Osteoblast (primary cell): ENCODE measurements at regions not wholly inside any gene's neighbourhood (a gene's known extent, or its start where the extent isn't known, plus 50 kb on each side); places are given as distances from the start of the nearest gene placed in this dataset.
"Not testable (repeated sequence)": the region's sequence is repeated elsewhere in the genome, so short reads cannot be mapped to it uniquely, and the experiment has no call there.

ENCODE experiments used
- DNase-seq: peaks from one replicate; pipeline ENCODE4 v3.0.0; 2011; ENCODE audit warnings: low spot score, mixed read lengths; ENCODE audit not compliant: insufficient read length; ENCODE audit errors: missing footprints
- H2AFZ ChIP-seq: 2 replicates; pipeline ENCODE4 v1.6.0; 2011; ENCODE audit warnings: mild to moderate bottlenecking, low read length
- H3K27ac ChIP-seq: 2 replicates; pipeline ENCODE4 v1.5.1; 2011; ENCODE audit warnings: mild to moderate bottlenecking, low read depth, low read length, moderate library complexity
- H3K27me3 ChIP-seq: 2 replicates; pipeline ENCODE4 v1.6.0; 2012; ENCODE audit warnings: mild to moderate bottlenecking, control low read depth, inconsistent platforms, low read length, moderate library complexity; ENCODE audit not compliant: insufficient read depth
- H3K36me3 ChIP-seq: 2 replicates; pipeline ENCODE4 v1.5.1; 2011; ENCODE audit warnings: mild to moderate bottlenecking, low read length, control low read depth, moderate library complexity; ENCODE audit not compliant: insufficient read depth
- H3K4me1 ChIP-seq: 2 replicates; pipeline ENCODE4 v1.5.1; 2011; ENCODE audit warnings: mild to moderate bottlenecking, low read length, control low read depth, moderate library complexity; ENCODE audit not compliant: insufficient read depth
- H3K4me2 ChIP-seq: 2 replicates; pipeline ENCODE4 v1.6.0; 2011; ENCODE audit warnings: mild to moderate bottlenecking, low read length; ENCODE audit not compliant: insufficient read depth
- H3K4me3 ChIP-seq: fragments of 200-600 bp; sonication (generic); 3 replicates; pipeline ENCODE4 v1.5.1; 2012; ENCODE audit warnings: mild to moderate bottlenecking, low read length, inconsistent platforms; ENCODE audit not compliant: insufficient read depth
- H3K79me2 ChIP-seq: 2 replicates; pipeline ENCODE4 v1.6.0; 2012; ENCODE audit warnings: mild to moderate bottlenecking, low read length, control low read depth, inconsistent platforms; ENCODE audit not compliant: insufficient read depth
- H3K9me3 ChIP-seq: 2 replicates; pipeline ENCODE4 v1.5.1; 2011; ENCODE audit warnings: low read depth, low read length, control low read depth
- H4K20me1 ChIP-seq: 2 replicates; pipeline ENCODE4 v1.6.0; 2012; ENCODE audit warnings: mild to moderate bottlenecking, low read length, control low read depth; ENCODE audit not compliant: insufficient read depth
- CTCF ChIP-seq: IDR thresholded peaks from 2 replicates; pipeline ENCODE4 v1.5.1; 2011; ENCODE audit warnings: mild to moderate bottlenecking, low read depth, low read length, moderate library complexity; ENCODE audit errors: extremely low read depth

- H4K20me1 ChIP-seq: no peaks in the 10 kb centered on the region
- H3K9me3 ChIP-seq: peaks cover 3% of the 10 kb centered on the region
- H3K79me2 ChIP-seq: no peaks in the 10 kb centered on the region
- no peaks in the 10 kb centered on the region for H3K36me3 ChIP-seq
- H3K4me1 ChIP-seq: no peaks in the 10 kb centered on the region
- no peak overlapping the region for H2AFZ ChIP-seq
- no peaks in the 10 kb centered on the region for H3K27me3 ChIP-seq
- no peak overlapping the region for H3K27ac ChIP-seq
- no peak overlapping the region for H3K4me3 ChIP-seq
- DNase-seq: no peak
- no peak for TF ChIP-seq CTCF
- no peak overlapping the region for H3K4me2 ChIP-seq
Measured at GRCh38 chrX:26470941-26471340, 255.0 kb downstream of the MAGEB5 start.

- Histone ChIP-seq H3K79me2 (no peaks in the 10 kb centered on the region), H3K36me3 (no peaks in the 10 kb centered on the region), H2AFZ (no peak overlapping the region), H3K27me3 (no peaks in the 10 kb centered on the region), H3K4me2 (no peak overlapping the region), H3K4me1 (no peaks in the 10 kb centered on the region), H3K4me3 (no peak overlapping the region), H3K27ac (no peak overlapping the region), H4K20me1 (no peaks in the 10 kb centered on the region), H3K9me3 (no peaks in the 10 kb centered on the region)
- DNase-seq: no peak
- no peak for TF ChIP-seq CTCF
Measured at GRCh38 chrX:26466387-26466786, 250.4 kb downstream of the MAGEB5 start.

- DNase-seq: no peak
- Histone ChIP-seq H3K4me3 (no peak overlapping the region), H3K79me2 (no peaks in the 10 kb centered on the region), H2AFZ (no peak overlapping the region), H3K4me1 (no peaks in the 10 kb centered on the region), H3K27ac (no peak overlapping the region), H4K20me1 (no peaks in the 10 kb centered on the region), H3K9me3 (no peaks in the 10 kb centered on the region), H3K36me3 (no peaks in the 10 kb centered on the region), H3K27me3 (no peaks in the 10 kb centered on the region), H3K4me2 (no peak overlapping the region)
- no peak for TF ChIP-seq CTCF
Measured at GRCh38 chrX:26445288-26445687, 229.3 kb downstream of the MAGEB5 start.

- H3K36me3 ChIP-seq, H3K4me2 ChIP-seq, H3K79me2 ChIP-seq, H3K27ac ChIP-seq, H3K4me3 ChIP-seq, H3K27me3 ChIP-seq, H3K4me1 ChIP-seq, H3K9me3 ChIP-seq, H2AFZ ChIP-seq, DNase-seq, H4K20me1 ChIP-seq: not testable (repeated sequence)
Measured at GRCh38 chrX:26444417-26444816, 228.4 kb downstream of the MAGEB5 start.

GRCh38 chrX:26442340-26442739 is 226.4 kb downstream of the MAGEB5 start:
- Histone ChIP-seq H3K4me1 (no peaks in the 10 kb centered on the region), H3K27me3 (no peaks in the 10 kb centered on the region), H3K4me3 (no peak overlapping the region), H3K79me2 (no peaks in the 10 kb centered on the region), H2AFZ (no peak overlapping the region), H4K20me1 (no peaks in the 10 kb centered on the region), H3K9me3 (no peaks in the 10 kb centered on the region), H3K4me2 (no peak overlapping the region), H3K36me3 (no peaks in the 10 kb centered on the region), H3K27ac (no peak overlapping the region)
- no peak for TF ChIP-seq CTCF
- no peak for DNase-seq
